ENCODE measurements at regions not wholly inside any gene's neighbourhood (a gene's known extent, or its start where the extent isn't known, plus 50 kb on each side); places are given as distances from the start of the nearest gene placed in this dataset.

DNA sequence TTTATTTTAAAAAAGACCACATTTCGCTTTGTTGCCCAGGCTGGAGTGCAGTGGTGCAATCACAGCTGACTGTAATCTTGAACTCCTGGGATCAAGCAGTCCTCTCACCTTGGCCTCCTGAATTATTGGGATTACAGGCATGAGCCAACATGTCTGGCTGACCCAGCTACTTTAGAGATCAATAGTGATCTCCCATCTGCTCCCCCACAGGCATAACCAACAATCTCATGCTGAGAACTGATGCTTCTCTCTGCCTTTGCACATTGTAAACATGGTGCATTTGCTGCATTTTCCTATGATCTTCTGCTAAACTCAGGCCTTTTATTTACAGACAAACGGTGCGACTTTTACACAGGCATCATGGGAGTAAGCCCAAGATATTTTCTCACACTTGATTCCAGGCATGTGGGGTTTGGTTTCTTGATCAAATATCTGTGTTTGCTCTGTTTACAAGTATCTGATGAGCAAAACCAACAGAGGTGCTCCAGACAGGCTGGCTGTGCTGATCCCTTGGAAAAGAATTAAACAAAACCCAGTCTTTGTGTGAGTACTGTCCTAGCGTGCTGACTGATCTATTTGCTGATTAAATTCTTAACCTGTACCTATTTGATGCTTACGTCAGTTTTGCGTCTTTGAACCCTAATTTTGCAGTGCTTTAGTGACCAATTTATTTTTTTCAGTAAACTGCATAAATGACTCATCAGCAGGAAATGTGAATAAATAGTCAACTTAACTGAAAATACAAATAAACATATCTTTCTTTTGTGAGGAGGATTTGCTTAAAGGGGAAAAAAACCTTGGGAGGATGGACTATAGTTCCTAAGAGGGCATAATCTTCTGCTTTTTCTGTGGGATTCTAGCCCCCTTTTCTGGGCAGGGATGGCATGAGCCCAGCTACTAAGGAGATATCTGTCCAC is 191.7 kb upstream of the NR3C1 start (continued):
- no peak for TF ChIP-seq ARHGAP35 (CRISPR knock-in tag; IDR thresholded peaks at IDR 0.05; ENCODE audit: borderline replicate concordance)
- TF ChIP-seq, protein P1, sequence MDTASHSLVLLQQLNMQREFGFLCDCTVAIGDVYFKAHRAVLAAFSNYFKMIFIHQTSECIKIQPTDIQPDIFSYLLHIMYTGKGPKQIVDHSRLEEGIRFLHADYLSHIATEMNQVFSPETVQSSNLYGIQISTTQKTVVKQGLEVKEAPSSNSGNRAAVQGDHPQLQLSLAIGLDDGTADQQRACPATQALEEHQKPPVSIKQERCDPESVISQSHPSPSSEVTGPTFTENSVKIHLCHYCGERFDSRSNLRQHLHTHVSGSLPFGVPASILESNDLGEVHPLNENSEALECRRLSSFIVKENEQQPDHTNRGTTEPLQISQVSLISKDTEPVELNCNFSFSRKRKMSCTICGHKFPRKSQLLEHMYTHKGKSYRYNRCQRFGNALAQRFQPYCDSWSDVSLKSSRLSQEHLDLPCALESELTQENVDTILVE (CRISPR knock-in tag; IDR thresholded peaks at IDR 0.05): peak; percentile 61; the same call in 1 of the 2 replicates
- TF ChIP-seq CBX5 (CRISPR knock-in tag; IDR thresholded peaks at IDR 0.05; ENCODE audit: borderline replicate concordance): peak; percentile 54; the same call in 1 of the 2 replicates
- TF ChIP-seq, protein P2, sequence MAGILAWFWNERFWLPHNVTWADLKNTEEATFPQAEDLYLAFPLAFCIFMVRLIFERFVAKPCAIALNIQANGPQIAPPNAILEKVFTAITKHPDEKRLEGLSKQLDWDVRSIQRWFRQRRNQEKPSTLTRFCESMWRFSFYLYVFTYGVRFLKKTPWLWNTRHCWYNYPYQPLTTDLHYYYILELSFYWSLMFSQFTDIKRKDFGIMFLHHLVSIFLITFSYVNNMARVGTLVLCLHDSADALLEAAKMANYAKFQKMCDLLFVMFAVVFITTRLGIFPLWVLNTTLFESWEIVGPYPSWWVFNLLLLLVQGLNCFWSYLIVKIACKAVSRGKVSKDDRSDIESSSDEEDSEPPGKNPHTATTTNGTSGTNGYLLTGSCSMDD (CRISPR knock-in tag; IDR thresholded peaks at IDR 0.05): no peak
- no peak for TF ChIP-seq ZNF589 (CRISPR knock-in tag; conservative IDR thresholded peaks at IDR 0.05)
- TF ChIP-seq, protein P3, sequence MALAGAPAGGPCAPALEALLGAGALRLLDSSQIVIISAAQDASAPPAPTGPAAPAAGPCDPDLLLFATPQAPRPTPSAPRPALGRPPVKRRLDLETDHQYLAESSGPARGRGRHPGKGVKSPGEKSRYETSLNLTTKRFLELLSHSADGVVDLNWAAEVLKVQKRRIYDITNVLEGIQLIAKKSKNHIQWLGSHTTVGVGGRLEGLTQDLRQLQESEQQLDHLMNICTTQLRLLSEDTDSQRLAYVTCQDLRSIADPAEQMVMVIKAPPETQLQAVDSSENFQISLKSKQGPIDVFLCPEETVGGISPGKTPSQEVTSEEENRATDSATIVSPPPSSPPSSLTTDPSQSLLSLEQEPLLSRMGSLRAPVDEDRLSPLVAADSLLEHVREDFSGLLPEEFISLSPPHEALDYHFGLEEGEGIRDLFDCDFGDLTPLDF (CRISPR knock-in tag; IDR thresholded peaks at IDR 0.05): no peak
- 0 out of 2 replicates have a peak, but pooled peaks have one; percentile 52 for TF ChIP-seq TCF7L2 (IDR thresholded peaks at IDR 0.05; ENCODE audit: low read depth, low read length)
- TF ChIP-seq ZNF713 (CRISPR knock-in tag; IDR thresholded peaks at IDR 0.05): no peak
- TF ChIP-seq NCOA2 (CRISPR knock-in tag; IDR thresholded peaks at IDR 0.05): peak; percentile 82
- peak; percentile 62 for TF ChIP-seq TCF7 (IDR thresholded peaks at IDR 0.05; ENCODE audit: low read depth)
- no peak for TF ChIP-seq REL (CRISPR knock-in tag; conservative IDR thresholded peaks at IDR 0.05)
- TF ChIP-seq HNF4G (IDR thresholded peaks at IDR 0.05; ENCODE audit: borderline replicate concordance, low read depth, low read length): peak; percentile 40; the same call in 1 of the 2 replicates
- TF ChIP-seq HNF4G (CRISPR knock-in tag; IDR thresholded peaks at IDR 0.05; ENCODE audit: borderline replicate concordance, low read depth): no peak
- TF ChIP-seq SRSF9 (IDR thresholded peaks at IDR 0.05; ENCODE audit: borderline replicate concordance, insufficient read depth, low read depth, low read length, poor library complexity, severe bottlenecking): no peak
- TF ChIP-seq TBL1XR1 (IDR thresholded peaks at IDR 0.05; ENCODE audit: borderline replicate concordance, low read length, partially characterized antibody): peak; percentile 42
- TF ChIP-seq, protein P4, sequence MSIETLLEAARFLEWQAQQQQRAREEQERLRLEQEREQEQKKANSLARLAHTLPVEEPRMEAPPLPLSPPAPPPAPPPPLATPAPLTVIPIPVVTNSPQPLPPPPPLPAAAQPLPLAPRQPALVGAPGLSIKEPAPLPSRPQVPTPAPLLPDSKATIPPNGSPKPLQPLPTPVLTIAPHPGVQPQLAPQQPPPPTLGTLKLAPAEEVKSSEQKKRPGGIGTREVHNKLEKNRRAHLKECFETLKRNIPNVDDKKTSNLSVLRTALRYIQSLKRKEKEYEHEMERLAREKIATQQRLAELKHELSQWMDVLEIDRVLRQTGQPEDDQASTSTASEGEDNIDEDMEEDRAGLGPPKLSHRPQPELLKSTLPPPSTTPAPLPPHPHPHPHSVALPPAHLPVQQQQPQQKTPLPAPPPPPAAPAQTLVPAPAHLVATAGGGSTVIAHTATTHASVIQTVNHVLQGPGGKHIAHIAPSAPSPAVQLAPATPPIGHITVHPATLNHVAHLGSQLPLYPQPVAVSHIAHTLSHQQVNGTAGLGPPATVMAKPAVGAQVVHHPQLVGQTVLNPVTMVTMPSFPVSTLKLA (IDR thresholded peaks at IDR 0.05): no peak
- TF ChIP-seq ZNF264 (CRISPR knock-in tag; IDR thresholded peaks at IDR 0.05): 0 out of 2 replicates have a peak, but pooled peaks have one; percentile 9
- no peak for TF ChIP-seq ZNF468 (CRISPR knock-in tag; IDR thresholded peaks at IDR 0.05)
- no peak for TF ChIP-seq SP140L (CRISPR knock-in tag; IDR thresholded peaks at IDR 0.05; ENCODE audit: borderline replicate concordance)
- TF ChIP-seq MED1 (CRISPR knock-in tag; IDR thresholded peaks at IDR 0.05): peak; percentile 68
- no peak for TF ChIP-seq AGO1 (IDR thresholded peaks at IDR 0.05; ENCODE audit: low read depth, low read length, poor library complexity, severe bottlenecking)

Measured in HepG2 (cell line).